Thoracic aorta (tissue), 2 donors: ENCODE measurements at regions not wholly inside any gene's neighbourhood (a gene's known extent, or its start where the extent isn't known, plus 50 kb on each side); places are given as distances from the start of the nearest gene placed in this dataset.
A peak's percentile ranks its signal among the peaks of the same experiment; 100 is the strongest.
"Not testable (repeated sequence)": the region's sequence is repeated elsewhere in the genome, so short reads cannot be mapped to it uniquely, and the experiment has no call there.

Experiments
- ATAC-seq: fragments of 150-250 bp; one replicate; pipeline ENCODE4 v1.8.0; 2017; ENCODE audit warnings: low read depth; ENCODE audit not compliant: insufficient number of reproducible peaks, low FRiP score
- DNase-seq: peaks from one replicate; pipeline ENCODE4 v3.0.0-alpha.2; 2020; ENCODE audit warnings: low spot score
- H3K27ac ChIP-seq, 2 donors: fragments of 200-600 bp; sonication (generic); 1 replicate in 1 of 2; 2 replicates in 1 of 2; pipeline ENCODE4 v1.5.1; 2016; ENCODE audit warnings: mild to moderate bottlenecking in 2 of 2, moderate library complexity in 2 of 2
- H3K27me3 ChIP-seq: fragments of 200-600 bp; sonication (generic); replicated peaks from 2 replicates; pipeline ENCODE4 v1.6.0; 2016; ENCODE audit warnings: mild to moderate bottlenecking; ENCODE audit not compliant: insufficient read depth
- H3K36me3 ChIP-seq: fragments of 200-600 bp; sonication (generic); one replicate; pipeline ENCODE4 v1.5.1; 2016
- H3K4me1 ChIP-seq, 2 donors: fragments of 200-600 bp; sonication (generic); 1 replicate in 1 of 2; 2 replicates in 1 of 2; pipeline versions ENCODE4 v1.5.1 to v1.6.0; 2016; ENCODE audit warnings: low read depth in 2 of 2, mild to moderate bottlenecking in 1 of 2; ENCODE audit not compliant: control insufficient read depth in 1 of 2
- H3K4me3 ChIP-seq: fragments of 200-600 bp; sonication (generic); 2 replicates; pipeline ENCODE4 v1.5.1; 2016; ENCODE audit warnings: mild to moderate bottlenecking
- H3K9me3 ChIP-seq: fragments of 200-600 bp; sonication (generic); 2 replicates; pipeline ENCODE4 v1.5.1; 2016
- TF ChIP-seq, protein P1 (sequence below): fragments of 200-600 bp; sonication (generic); IDR thresholded peaks from one replicate; pipeline ENCODE4 v1.5.1; 2019; ENCODE audit warnings: antibody characterized with exemption

- H3K4me1 ChIP-seq, H3K27me3 ChIP-seq, H3K27ac ChIP-seq, H3K36me3 ChIP-seq, ATAC-seq, H3K4me3 ChIP-seq, H3K9me3 ChIP-seq, DNase-seq: not testable (repeated sequence)
Measured at GRCh38 chr21:10445685-10446084, 75.7 kb upstream of the TPTE start.

DNA sequence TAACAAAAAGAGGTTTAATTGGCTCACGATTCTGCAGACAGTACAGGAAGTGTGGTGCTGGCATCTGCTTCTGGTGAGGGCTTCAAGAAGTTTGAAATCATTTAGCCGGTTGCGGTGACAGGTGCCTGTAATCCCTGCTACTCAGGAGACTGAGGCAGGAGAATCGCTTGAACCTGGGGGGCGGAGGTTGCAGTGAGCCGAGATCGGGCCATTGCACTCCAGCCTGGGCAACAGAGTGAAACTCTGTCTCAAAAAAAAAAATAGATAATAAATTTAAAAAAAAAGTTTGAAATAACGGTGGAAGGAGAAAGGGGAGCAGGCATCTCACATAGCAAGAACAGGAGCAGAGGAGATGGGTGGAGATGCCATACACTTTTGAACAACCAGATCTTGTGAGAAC, 71.9 kb upstream of the TPTE start:
- not testable (repeated sequence) for H3K4me3 ChIP-seq, H3K9me3 ChIP-seq, DNase-seq, H3K4me1 ChIP-seq, ATAC-seq, H3K27me3 ChIP-seq, H3K36me3 ChIP-seq, H3K27ac ChIP-seq

GRCh38 chr21:10451274-10451673, 70.1 kb upstream of the TPTE start:
- not testable (repeated sequence) for H3K9me3 ChIP-seq, H3K36me3 ChIP-seq, H3K4me1 ChIP-seq, H3K4me3 ChIP-seq, H3K27ac ChIP-seq, ATAC-seq, H3K27me3 ChIP-seq, DNase-seq

DNA sequence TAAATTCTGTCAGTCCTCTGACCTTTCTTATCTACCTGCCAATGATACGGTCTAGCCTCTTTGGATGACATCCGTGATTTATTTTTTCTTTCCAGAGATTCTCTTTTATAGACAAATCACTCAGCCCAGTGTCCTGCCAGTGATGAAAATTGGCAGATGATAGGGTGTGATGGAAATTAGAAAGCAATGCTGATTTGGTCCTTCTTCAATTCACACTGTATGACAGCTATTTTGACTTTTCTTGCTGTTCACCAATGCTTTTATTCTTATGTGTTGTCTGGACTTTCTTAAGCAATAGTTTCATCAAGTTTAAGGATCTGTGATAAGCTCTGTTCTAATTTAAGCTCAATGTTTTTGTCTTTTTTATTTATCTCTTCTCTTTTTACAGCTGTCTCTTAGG, 63.6 kb upstream of the TPTE start:
- not testable (repeated sequence) for ATAC-seq, H3K4me3 ChIP-seq

GRCh38 chr21:10460957-10461356, 60.4 kb upstream of the TPTE start:
- not testable (repeated sequence) for H3K9me3 ChIP-seq, H3K36me3 ChIP-seq, H3K27me3 ChIP-seq, H3K4me1 ChIP-seq, H3K4me3 ChIP-seq, DNase-seq, ATAC-seq, H3K27ac ChIP-seq

More for the DNA sequence above, 63.6 kb upstream of the TPTE start:
- not testable (repeated sequence) for H3K27me3 ChIP-seq, H3K36me3 ChIP-seq, H3K9me3 ChIP-seq, H3K27ac ChIP-seq, DNase-seq, H3K4me1 ChIP-seq

- not testable (repeated sequence) for H3K27me3 ChIP-seq, H3K9me3 ChIP-seq, H3K4me3 ChIP-seq, H3K36me3 ChIP-seq, ATAC-seq, H3K27ac ChIP-seq, H3K4me1 ChIP-seq, DNase-seq
Measured at GRCh38 chr21:10461445-10461844, 59.9 kb upstream of the TPTE start.

GRCh38 chr21:10463156-10463555, 58.2 kb upstream of the TPTE start:
- Histone ChIP-seq H3K4me3 (no peak overlapping the region), H3K27me3 (no peaks in the 10 kb centered on the region), H3K27ac (no peak overlapping the region), H3K9me3 (no peaks in the 10 kb centered on the region), H3K36me3 (no peaks in the 10 kb centered on the region), H3K4me1 (no peaks in the 10 kb centered on the region)
- TF ChIP-seq, protein P1, sequence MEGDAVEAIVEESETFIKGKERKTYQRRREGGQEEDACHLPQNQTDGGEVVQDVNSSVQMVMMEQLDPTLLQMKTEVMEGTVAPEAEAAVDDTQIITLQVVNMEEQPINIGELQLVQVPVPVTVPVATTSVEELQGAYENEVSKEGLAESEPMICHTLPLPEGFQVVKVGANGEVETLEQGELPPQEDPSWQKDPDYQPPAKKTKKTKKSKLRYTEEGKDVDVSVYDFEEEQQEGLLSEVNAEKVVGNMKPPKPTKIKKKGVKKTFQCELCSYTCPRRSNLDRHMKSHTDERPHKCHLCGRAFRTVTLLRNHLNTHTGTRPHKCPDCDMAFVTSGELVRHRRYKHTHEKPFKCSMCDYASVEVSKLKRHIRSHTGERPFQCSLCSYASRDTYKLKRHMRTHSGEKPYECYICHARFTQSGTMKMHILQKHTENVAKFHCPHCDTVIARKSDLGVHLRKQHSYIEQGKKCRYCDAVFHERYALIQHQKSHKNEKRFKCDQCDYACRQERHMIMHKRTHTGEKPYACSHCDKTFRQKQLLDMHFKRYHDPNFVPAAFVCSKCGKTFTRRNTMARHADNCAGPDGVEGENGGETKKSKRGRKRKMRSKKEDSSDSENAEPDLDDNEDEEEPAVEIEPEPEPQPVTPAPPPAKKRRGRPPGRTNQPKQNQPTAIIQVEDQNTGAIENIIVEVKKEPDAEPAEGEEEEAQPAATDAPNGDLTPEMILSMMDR = no peak
- ATAC-seq (no peak), DNase-seq (no peak)

- Histone ChIP-seq H3K4me3 (no peak overlapping the region), H3K27ac (no peak overlapping the region), H3K9me3 (no peaks in the 10 kb centered on the region), H3K36me3 (no peaks in the 10 kb centered on the region), H3K4me1 (no peaks in the 10 kb centered on the region), H3K27me3 (no peaks in the 10 kb centered on the region)
- no peak for DNase-seq
- TF ChIP-seq, protein P1 = no peak
- no peak for ATAC-seq
Measured at GRCh38 chr21:10464975-10465374, 56.4 kb upstream of the TPTE start.

DNA sequence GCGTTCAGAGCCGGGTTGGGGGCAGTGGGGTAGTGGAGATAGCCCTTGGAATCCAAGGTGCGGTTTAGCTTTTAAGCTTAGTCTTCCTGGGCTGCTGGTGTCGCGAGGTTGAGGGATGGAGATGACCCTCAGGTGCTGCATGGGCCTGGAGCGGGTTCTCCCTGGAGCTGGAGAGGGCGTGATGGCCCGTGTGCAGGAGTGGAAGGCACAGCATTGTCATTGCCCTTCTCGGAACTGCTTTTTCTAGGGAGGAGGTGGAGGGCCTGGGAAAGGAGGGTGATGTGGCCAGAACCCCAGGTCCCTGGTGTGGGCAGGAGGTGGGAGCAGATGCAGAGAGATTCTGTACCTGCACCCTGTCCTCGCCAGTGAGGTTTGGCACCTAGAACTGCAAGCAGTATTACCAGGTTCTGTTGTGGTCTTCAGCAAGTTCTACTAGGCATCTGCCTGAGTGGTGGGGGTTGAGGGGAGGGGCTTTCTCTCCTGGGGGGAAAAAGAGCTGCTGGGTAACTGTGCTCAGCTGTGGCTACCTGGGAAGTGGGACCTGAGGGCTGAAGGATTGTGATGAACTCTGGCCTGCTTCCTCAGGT, 55.8 kb upstream of the TPTE start:
- peak; percentile 7 for ATAC-seq
- not testable (repeated sequence) for H3K27me3 ChIP-seq, H3K36me3 ChIP-seq, H3K27ac ChIP-seq, DNase-seq, H3K4me1 ChIP-seq, H3K9me3 ChIP-seq, H3K4me3 ChIP-seq
